Tibial nerve (tissue), 3 donors: ENCODE measurements at regions not wholly inside any gene's neighbourhood (a gene's known extent, or its start where the extent isn't known, plus 50 kb on each side); places are given as distances from the start of the nearest gene placed in this dataset.

ENCODE experiments used
- POLR2A ChIP-seq, 2 donors: fragments of 450-650 bp; IDR thresholded peaks; one replicate each; pipeline ENCODE4 v1.6.1; 2017; ENCODE audit warnings: antibody characterized with exemption in 2 of 2, mild to moderate bottlenecking in 2 of 2, moderate library complexity in 2 of 2
- TF ChIP-seq, protein P1 (sequence below), 5 experiments: fragments of 200-600 bp in 3 of 5; fragments of 450-650 bp in 2 of 5; sonication (generic) in 3 of 5; IDR thresholded peaks; one replicate each; pipeline ENCODE4 v1.5.1; 2016 to 2019; ENCODE audit warnings: antibody characterized with exemption in 5 of 5, mild to moderate bottlenecking in 3 of 5, moderate library complexity in 2 of 5

DNA sequence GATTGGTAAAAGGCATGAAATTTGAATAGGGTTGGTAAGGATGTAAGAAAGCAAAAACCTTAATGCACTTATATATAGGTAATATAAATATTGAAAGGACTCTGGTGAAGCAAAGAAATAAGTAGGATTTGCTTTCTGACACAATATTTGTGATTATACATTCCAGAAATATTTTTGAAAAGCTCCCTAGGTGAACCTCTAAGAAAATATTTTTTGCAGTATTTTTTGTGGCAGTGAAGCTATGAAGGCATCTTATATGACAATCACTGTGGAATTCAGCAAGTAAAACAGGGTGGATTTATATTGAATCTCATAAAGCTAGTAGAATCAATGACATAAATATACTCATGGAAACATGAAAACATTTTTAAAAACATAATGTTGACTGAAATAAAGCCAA, 119.6 kb upstream of the EPHA3 start:
- TF ChIP-seq, protein P1, sequence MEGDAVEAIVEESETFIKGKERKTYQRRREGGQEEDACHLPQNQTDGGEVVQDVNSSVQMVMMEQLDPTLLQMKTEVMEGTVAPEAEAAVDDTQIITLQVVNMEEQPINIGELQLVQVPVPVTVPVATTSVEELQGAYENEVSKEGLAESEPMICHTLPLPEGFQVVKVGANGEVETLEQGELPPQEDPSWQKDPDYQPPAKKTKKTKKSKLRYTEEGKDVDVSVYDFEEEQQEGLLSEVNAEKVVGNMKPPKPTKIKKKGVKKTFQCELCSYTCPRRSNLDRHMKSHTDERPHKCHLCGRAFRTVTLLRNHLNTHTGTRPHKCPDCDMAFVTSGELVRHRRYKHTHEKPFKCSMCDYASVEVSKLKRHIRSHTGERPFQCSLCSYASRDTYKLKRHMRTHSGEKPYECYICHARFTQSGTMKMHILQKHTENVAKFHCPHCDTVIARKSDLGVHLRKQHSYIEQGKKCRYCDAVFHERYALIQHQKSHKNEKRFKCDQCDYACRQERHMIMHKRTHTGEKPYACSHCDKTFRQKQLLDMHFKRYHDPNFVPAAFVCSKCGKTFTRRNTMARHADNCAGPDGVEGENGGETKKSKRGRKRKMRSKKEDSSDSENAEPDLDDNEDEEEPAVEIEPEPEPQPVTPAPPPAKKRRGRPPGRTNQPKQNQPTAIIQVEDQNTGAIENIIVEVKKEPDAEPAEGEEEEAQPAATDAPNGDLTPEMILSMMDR (IDR thresholded peaks at IDR 0.05) = no peak
- no peak for TF ChIP-seq POLR2A (IDR thresholded peaks at IDR 0.05)
